ENCODE measurements at regions not wholly inside any gene's neighbourhood (a gene's known extent, or its start where the extent isn't known, plus 50 kb on each side); places are given as distances from the start of the nearest gene placed in this dataset.

GRCh38 chr4:116599859-116600258, 485.5 kb downstream of the TRAM1L1 start:
- Histone ChIP-seq H3K27ac (ENCODE audit: low read depth) (no peak overlapping the region), H3K4me2 (no peak overlapping the region), H2AFZ (no peak overlapping the region), H3K4me3 (no peak overlapping the region), H3F3A (replicated peaks; ENCODE audit: low read depth) (no peaks in the 10 kb centered on the region), H3K36me3 (ENCODE audit: insufficient read depth) (no peaks in the 10 kb centered on the region), H3K27me3 (ENCODE audit: insufficient read depth) (no peaks in the 10 kb centered on the region), H3K79me2 (replicated peaks; ENCODE audit: insufficient read depth) (no peaks in the 10 kb centered on the region), H3K9me2 (ENCODE audit: insufficient read depth) (peaks cover 9% of the 10 kb centered on the region; the same call in 1 of the 2 replicates), H3K4me1 (ENCODE audit: insufficient read depth) (no peaks in the 10 kb centered on the region), H4K20me1 (replicated peaks; ENCODE audit: insufficient read depth) (no peaks in the 10 kb centered on the region)
- peaks cover 2% of the 10 kb centered on the region for H3K36me3 Mint-ChIP-seq (ENCODE audit: low read depth)
- TF ChIP-seq CTCF (conservative IDR thresholded peaks at IDR 0.05; ENCODE audit: low read depth in 2 of 2) (peak; percentile 46 to 84), EZH2phosphoT487 (IDR thresholded peaks at IDR 0.05; ENCODE audit: unreplicated experiment) (no peak)
- no peak overlapping the region for H3K4me3 Mint-ChIP-seq
- ATAC-seq (peak; percentile 94), DNase-seq (ENCODE audit: low spot score) (peak; percentile 52)
- H3K27ac Mint-ChIP-seq = no peak overlapping the region
- no peaks in the 10 kb centered on the region for H3K4me1 Mint-ChIP-seq
- no peaks in the 10 kb centered on the region for H3K27me3 Mint-ChIP-seq (ENCODE audit: insufficient read depth, low read depth, poor library complexity)
- peaks cover 6% of the 10 kb centered on the region; the same call in 2 of the 3 replicates for H3K9me3 Mint-ChIP-seq

DNA sequence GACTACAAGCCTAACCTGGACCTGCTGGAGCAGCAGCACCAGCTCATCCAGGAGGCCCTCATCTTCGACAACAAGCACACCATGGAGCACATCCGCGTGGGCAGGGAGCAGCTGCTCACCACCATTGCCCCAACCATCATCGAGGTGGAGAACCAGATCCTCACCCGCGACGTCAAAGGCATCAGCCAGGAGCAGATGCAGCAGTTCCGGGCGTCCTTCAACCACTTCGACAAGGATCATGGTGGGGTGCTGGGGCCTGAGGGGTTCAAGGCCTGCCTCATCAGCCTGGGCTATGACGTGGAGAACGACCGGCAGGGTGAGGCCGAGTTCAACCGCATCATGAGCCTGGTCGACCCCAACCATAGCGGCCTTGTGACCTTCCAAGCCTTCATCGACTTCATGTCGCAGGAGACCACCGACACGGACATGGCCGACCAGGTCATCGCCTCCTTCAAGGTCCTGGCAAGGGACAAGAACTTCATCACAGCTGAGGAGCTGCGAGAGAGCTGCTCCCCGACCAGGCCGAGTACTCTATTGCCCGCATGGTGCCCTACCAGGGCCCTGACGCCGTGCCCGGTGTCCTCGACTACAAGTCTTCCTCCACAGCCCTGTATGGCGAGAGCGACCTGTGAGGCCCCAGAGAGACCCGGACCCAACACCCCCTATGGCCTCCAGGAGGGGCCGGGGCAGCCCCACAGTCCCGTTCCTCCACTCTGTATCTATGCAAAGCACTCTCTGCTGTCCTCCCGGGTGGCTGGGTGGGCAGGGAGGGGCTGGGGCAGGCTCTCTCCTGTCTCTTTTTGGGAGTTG, 486.2 kb downstream of the TRAM1L1 start:
- no peaks in the 10 kb centered on the region for H3F3A ChIP-seq (replicated peaks; ENCODE audit: low read depth)
- Mint-ChIP-seq H3K4me3 (no peak overlapping the region), H3K4me1 (no peaks in the 10 kb centered on the region), H3K27me3 (ENCODE audit: insufficient read depth, low read depth, poor library complexity) (no peaks in the 10 kb centered on the region), H3K36me3 (ENCODE audit: low read depth) (peaks cover 2% of the 10 kb centered on the region; the same call in 2 of the 3 replicates), H3K27ac (no peak overlapping the region), H3K9me3 (peaks cover 6% of the 10 kb centered on the region; the same call in 2 of the 3 replicates)
- no peaks in the 10 kb centered on the region for H3K79me2 ChIP-seq (replicated peaks; ENCODE audit: insufficient read depth)
- no peak overlapping the region for H3K27ac ChIP-seq (ENCODE audit: low read depth)
- TF ChIP-seq JUNB (IDR thresholded peaks at IDR 0.05; ENCODE audit: unreplicated experiment) = no peak
- TF ChIP-seq NANOG (IDR thresholded peaks at IDR 0.05; ENCODE audit: borderline replicate concordance) = no peak
- TF ChIP-seq STAT1 (IDR thresholded peaks at IDR 0.05; ENCODE audit: unreplicated experiment) = no peak
- TF ChIP-seq, protein P1, sequence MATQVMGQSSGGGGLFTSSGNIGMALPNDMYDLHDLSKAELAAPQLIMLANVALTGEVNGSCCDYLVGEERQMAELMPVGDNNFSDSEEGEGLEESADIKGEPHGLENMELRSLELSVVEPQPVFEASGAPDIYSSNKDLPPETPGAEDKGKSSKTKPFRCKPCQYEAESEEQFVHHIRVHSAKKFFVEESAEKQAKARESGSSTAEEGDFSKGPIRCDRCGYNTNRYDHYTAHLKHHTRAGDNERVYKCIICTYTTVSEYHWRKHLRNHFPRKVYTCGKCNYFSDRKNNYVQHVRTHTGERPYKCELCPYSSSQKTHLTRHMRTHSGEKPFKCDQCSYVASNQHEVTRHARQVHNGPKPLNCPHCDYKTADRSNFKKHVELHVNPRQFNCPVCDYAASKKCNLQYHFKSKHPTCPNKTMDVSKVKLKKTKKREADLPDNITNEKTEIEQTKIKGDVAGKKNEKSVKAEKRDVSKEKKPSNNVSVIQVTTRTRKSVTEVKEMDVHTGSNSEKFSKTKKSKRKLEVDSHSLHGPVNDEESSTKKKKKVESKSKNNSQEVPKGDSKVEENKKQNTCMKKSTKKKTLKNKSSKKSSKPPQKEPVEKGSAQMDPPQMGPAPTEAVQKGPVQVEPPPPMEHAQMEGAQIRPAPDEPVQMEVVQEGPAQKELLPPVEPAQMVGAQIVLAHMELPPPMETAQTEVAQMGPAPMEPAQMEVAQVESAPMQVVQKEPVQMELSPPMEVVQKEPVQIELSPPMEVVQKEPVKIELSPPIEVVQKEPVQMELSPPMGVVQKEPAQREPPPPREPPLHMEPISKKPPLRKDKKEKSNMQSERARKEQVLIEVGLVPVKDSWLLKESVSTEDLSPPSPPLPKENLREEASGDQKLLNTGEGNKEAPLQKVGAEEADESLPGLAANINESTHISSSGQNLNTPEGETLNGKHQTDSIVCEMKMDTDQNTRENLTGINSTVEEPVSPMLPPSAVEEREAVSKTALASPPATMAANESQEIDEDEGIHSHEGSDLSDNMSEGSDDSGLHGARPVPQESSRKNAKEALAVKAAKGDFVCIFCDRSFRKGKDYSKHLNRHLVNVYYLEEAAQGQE (IDR thresholded peaks at IDR 0.05; ENCODE audit: unreplicated experiment) = no peak
- no peak for TF ChIP-seq CTCF (conservative IDR thresholded peaks at IDR 0.05; ENCODE audit: low read depth in 2 of 2)
- no peak for TF ChIP-seq ZNF114 (CRISPR knock-in tag; IDR thresholded peaks at IDR 0.05)
- no peak for TF ChIP-seq ETS1 (IDR thresholded peaks at IDR 0.05)
- H3K9me2 ChIP-seq (ENCODE audit: insufficient read depth) = peaks cover 9% of the 10 kb centered on the region; the same call in 1 of the 2 replicates
- H2AFZ ChIP-seq = no peak overlapping the region
- no peaks in the 10 kb centered on the region for H3K27me3 ChIP-seq (ENCODE audit: insufficient read depth)
- H3K4me2 ChIP-seq = no peak overlapping the region
- H3K4me3 ChIP-seq = no peak overlapping the region
- no peaks in the 10 kb centered on the region for H4K20me1 ChIP-seq (replicated peaks; ENCODE audit: insufficient read depth)
- DNase-seq (ENCODE audit: low spot score) (no peak), ATAC-seq (no peak)
- no peaks in the 10 kb centered on the region for H3K36me3 ChIP-seq (ENCODE audit: insufficient read depth)
- H3K4me1 ChIP-seq (ENCODE audit: insufficient read depth) = no peaks in the 10 kb centered on the region

All from GM23338 (cell line).